Nephron progenitor cell (in vitro differentiated cells): ENCODE measurements at regions not wholly inside any gene's neighbourhood (a gene's known extent, or its start where the extent isn't known, plus 50 kb on each side); places are given as distances from the start of the nearest gene placed in this dataset.

Experiments used
- DNase-seq: peaks from one replicate; pipeline ENCODE4 v3.0.0; 2021
- H3K27ac Mint-ChIP-seq: 2 replicates; pipeline ENCODE4 v1.8.0; 2021; ENCODE audit warnings: mild to moderate bottlenecking, moderate library complexity, mixed read lengths
- H3K27me3 Mint-ChIP-seq: 2 replicates; pipeline ENCODE4 v1.8.0; 2021; ENCODE audit warnings: mild to moderate bottlenecking, low read depth, mixed read lengths; ENCODE audit not compliant: poor library complexity
- H3K36me3 Mint-ChIP-seq: 2 replicates; pipeline ENCODE4 v1.8.0; 2021; ENCODE audit warnings: low read depth, mixed read lengths
- H3K4me1 Mint-ChIP-seq: 2 replicates; pipeline ENCODE4 v1.8.0; 2021; ENCODE audit warnings: mixed read lengths
- H3K4me3 Mint-ChIP-seq: 2 replicates; pipeline ENCODE4 v1.8.0; 2021; ENCODE audit warnings: mild to moderate bottlenecking, moderate library complexity, mixed read lengths
- H3K9me3 Mint-ChIP-seq: 2 replicates; pipeline ENCODE4 v1.8.0; 2021; ENCODE audit warnings: mild to moderate bottlenecking, moderate library complexity, mixed read lengths
- CTCF ChIP-seq: fragments of 200-600 bp; sonication (generic); IDR thresholded peaks from 2 replicates; pipeline ENCODE4 v1.5.0; 2021; ENCODE audit warnings: antibody characterized with exemption

- H3K27me3 Mint-ChIP-seq = no peaks in the 10 kb centered on the region
- TF ChIP-seq CTCF = no peak
- no peak for DNase-seq
- H3K27ac Mint-ChIP-seq = no peak overlapping the region
- H3K4me1 Mint-ChIP-seq = no peaks in the 10 kb centered on the region
- H3K36me3 Mint-ChIP-seq = peaks cover 2% of the 10 kb centered on the region
- H3K9me3 Mint-ChIP-seq = peaks cover 12% of the 10 kb centered on the region
- H3K4me3 Mint-ChIP-seq = no peak overlapping the region
Observed at GRCh38 chr18:44473394-44474066, 207.2 kb upstream of the SETBP1 start.

GRCh38 chr18:44474067-44474411 is 206.6 kb upstream of the SETBP1 start:
- H3K27ac Mint-ChIP-seq = no peak overlapping the region
- no peaks in the 10 kb centered on the region for H3K27me3 Mint-ChIP-seq
- H3K4me3 Mint-ChIP-seq = no peak overlapping the region
- DNase-seq = no peak
- peaks cover 6% of the 10 kb centered on the region for H3K36me3 Mint-ChIP-seq
- no peaks in the 10 kb centered on the region for H3K4me1 Mint-ChIP-seq
- peaks cover 17% of the 10 kb centered on the region for H3K9me3 Mint-ChIP-seq
- TF ChIP-seq CTCF = no peak

- Mint-ChIP-seq H3K4me3 (no peak overlapping the region), H3K27me3 (no peaks in the 10 kb centered on the region), H3K36me3 (peaks cover 6% of the 10 kb centered on the region), H3K27ac (no peak overlapping the region), H3K9me3 (peaks cover 22% of the 10 kb centered on the region), H3K4me1 (no peaks in the 10 kb centered on the region)
- DNase-seq = no peak
- TF ChIP-seq CTCF = no peak
Observed at GRCh38 chr18:44474591-44474990, 206.1 kb upstream of the SETBP1 start.

- no peak for DNase-seq
- no peak overlapping the region for H3K27ac Mint-ChIP-seq
Observed at GRCh38 chr18:44482761-44483160, 197.9 kb upstream of the SETBP1 start.

GRCh38 chr18:44495151-44495550 is 185.5 kb upstream of the SETBP1 start:
- peaks cover 6% of the 10 kb centered on the region for H3K36me3 Mint-ChIP-seq
- H3K27me3 Mint-ChIP-seq = no peaks in the 10 kb centered on the region
- no peak overlapping the region for H3K4me3 Mint-ChIP-seq
- no peak for DNase-seq
- H3K9me3 Mint-ChIP-seq = peaks cover 18% of the 10 kb centered on the region
- no peak for TF ChIP-seq CTCF
- peak overlapping the region; percentile 9 for H3K27ac Mint-ChIP-seq
- H3K4me1 Mint-ChIP-seq = peaks cover 48% of the 10 kb centered on the region

More at GRCh38 chr18:44482761-44483160, 197.9 kb upstream of the SETBP1 start:
- Mint-ChIP-seq H3K27me3 (peaks cover 4% of the 10 kb centered on the region), H3K9me3 (peaks cover 48% of the 10 kb centered on the region), H3K4me1 (no peaks in the 10 kb centered on the region), H3K4me3 (no peak overlapping the region), H3K36me3 (peaks cover 19% of the 10 kb centered on the region)
- no peak for TF ChIP-seq CTCF

- Mint-ChIP-seq H3K27me3 (no peaks in the 10 kb centered on the region), H3K4me1 (peaks cover 35% of the 10 kb centered on the region), H3K9me3 (peaks cover 13% of the 10 kb centered on the region), H3K4me3 (no peak overlapping the region), H3K27ac (peak overlapping the region; percentile 9), H3K36me3 (peaks cover 5% of the 10 kb centered on the region)
- DNase-seq = no peak
- TF ChIP-seq CTCF = no peak
Observed at GRCh38 chr18:44497311-44497710, 183.4 kb upstream of the SETBP1 start.
